Esophagus muscularis mucosa (tissue), 4 donors: ENCODE measurements at regions not wholly inside any gene's neighbourhood (a gene's known extent, or its start where the extent isn't known, plus 50 kb on each side); places are given as distances from the start of the nearest gene placed in this dataset.

Experiments used
- DNase-seq: peaks from one replicate; pipeline ENCODE4 v3.0.0-alpha.2; 2017; ENCODE audit errors: extremely low spot score
- H3K27ac ChIP-seq, 4 donors: fragments of 200-600 bp; sonication (generic); replicated peaks in 1 of 4; 1 replicate in 3 of 4; 2 replicates in 1 of 4; pipeline ENCODE4 v1.5.1; 2016 to 2019; ENCODE audit warnings: mild to moderate bottlenecking in 1 of 4
- H3K27me3 ChIP-seq, 4 donors: fragments of 200-600 bp; sonication (generic); one replicate each; pipeline versions ENCODE4 v1.5.1 to v1.6.0; 2016 to 2019
- H3K36me3 ChIP-seq, 4 donors: fragments of 200-600 bp; sonication (generic); one replicate each; pipeline ENCODE4 v1.5.1; 2016 to 2019
- H3K4me1 ChIP-seq, 4 donors: fragments of 200-600 bp; sonication (generic); one replicate each; pipeline ENCODE4 v1.5.1; 2016 to 2019
- H3K4me3 ChIP-seq, 4 donors: fragments of 200-600 bp; sonication (generic); 1 replicate in 2 of 4; 2 replicates in 2 of 4; pipeline ENCODE4 v1.5.1; 2016 to 2019; ENCODE audit warnings: mild to moderate bottlenecking in 4 of 4, moderate library complexity in 1 of 4
- H3K9me3 ChIP-seq, 4 donors: fragments of 200-600 bp; sonication (generic); 1 replicate in 3 of 4; 2 replicates in 1 of 4; pipeline ENCODE4 v1.5.1; 2016 to 2019
- CTCF ChIP-seq, 3 experiments: fragments of 200-600 bp in 2 of 3; fragments of 450-650 bp in 1 of 3; sonication (generic) in 2 of 3; IDR thresholded peaks; one replicate each; pipeline ENCODE4 v1.5.1; 2017 to 2019; ENCODE audit warnings: antibody characterized with exemption in 3 of 3, mild to moderate bottlenecking in 2 of 3, moderate library complexity in 1 of 3
- EP300 ChIP-seq: sonication (generic); formaldehyde crosslinking; IDR thresholded peaks from one replicate; pipeline ENCODE4 v1.6.1; 2017; ENCODE audit warnings: antibody characterized with exemption
- POLR2A ChIP-seq: fragments of 450-650 bp; IDR thresholded peaks from one replicate; pipeline ENCODE4 v1.6.1; 2017; ENCODE audit warnings: antibody characterized with exemption, moderate library complexity, mild to moderate bottlenecking, low read depth
- POLR2AphosphoS5 ChIP-seq, 2 donors: sonication (generic); formaldehyde crosslinking; IDR thresholded peaks; one replicate each; pipeline ENCODE4 v1.6.1; 2017; ENCODE audit warnings: antibody characterized with exemption in 2 of 2
- WGBS: methylation state at CpG from one replicate; pipeline ENCODE4 v1.1.5; 2018; 5-methylcytosine and 5-hydroxymethylcytosine counted together
- intact Hi-C: fragments of 100-400 bp; cut with DNase I; formaldehyde crosslinking; loops from one replicate; pipeline ENCODE4 v1.15.1; 2023

- no peak overlapping the region for H3K27ac ChIP-seq
- H3K4me1 ChIP-seq, result no peaks in the 10 kb centered on the region
- H3K27me3 ChIP-seq, result no peaks in the 10 kb centered on the region
- DNase-seq, result no peak
- H3K9me3 ChIP-seq, result no peaks in the 10 kb centered on the region
- TF ChIP-seq POLR2A, result no peak
- TF ChIP-seq POLR2AphosphoS5 (IDR thresholded peaks at IDR 0.05), result no peak
- no peak for TF ChIP-seq EP300
- 64% methylated on average over 8 of the region's 8 CpGs for WGBS
- intact Hi-C loops, result no loop called here
- H3K36me3 ChIP-seq, result no peaks in the 10 kb centered on the region
- H3K4me3 ChIP-seq, result no peak overlapping the region
Observed at GRCh38 chr16:7137560-7138330, 194.9 kb upstream of the RBFOX1 start.

- Histone ChIP-seq H3K27me3 (no peaks in the 10 kb centered on the region), H3K4me3 (no peak overlapping the region), H3K9me3 (peaks cover 0 to 4% (median 0%) of the 10 kb centered on the region in 4 donors), H3K4me1 (no peaks in the 10 kb centered on the region), H3K27ac (no peak overlapping the region), H3K36me3 (no peaks in the 10 kb centered on the region)
- no peak for TF ChIP-seq EP300
- TF ChIP-seq CTCF (IDR thresholded peaks at IDR 0.05), result no peak
- no peak for TF ChIP-seq POLR2A
- intact Hi-C loops, result no loop called here
- 94% methylated on average over 2 of the region's 2 CpGs for WGBS
- DNase-seq, result no peak
Observed at GRCh38 chr16:7132465-7132864, 200.2 kb upstream of the RBFOX1 start.

- H3K9me3 ChIP-seq, result peaks cover 0 to 4% (median 0%) of the 10 kb centered on the region in 4 donors
- no peaks in the 10 kb centered on the region for H3K4me1 ChIP-seq
- DNase-seq, result no peak
- no peak overlapping the region for H3K27ac ChIP-seq
- no peak for TF ChIP-seq CTCF (IDR thresholded peaks at IDR 0.05)
- TF ChIP-seq EP300, result no peak
- TF ChIP-seq POLR2A, result no peak
- no peaks in the 10 kb centered on the region for H3K27me3 ChIP-seq
- H3K36me3 ChIP-seq, result no peaks in the 10 kb centered on the region
- no peak overlapping the region for H3K4me3 ChIP-seq
- WGBS, result 50% methylated on average over 5 of the region's 5 CpGs
- intact Hi-C loops, result no loop called here
Observed at GRCh38 chr16:7124701-7125100, 207.9 kb upstream of the RBFOX1 start.

GRCh38 chr16:7124242-7124641 is 208.4 kb upstream of the RBFOX1 start:
- Histone ChIP-seq H3K27me3 (no peaks in the 10 kb centered on the region), H3K27ac (no peak overlapping the region), H3K9me3 (peaks cover 0 to 4% (median 0%) of the 10 kb centered on the region in 4 donors), H3K36me3 (no peaks in the 10 kb centered on the region), H3K4me3 (no peak overlapping the region), H3K4me1 (no peaks in the 10 kb centered on the region)
- intact Hi-C loops, result no loop called here
- WGBS, result 78% methylated on average over 2 of the region's 2 CpGs
- TF ChIP-seq CTCF (IDR thresholded peaks at IDR 0.05) (no peak), EP300 (no peak), POLR2A (no peak), POLR2AphosphoS5 (IDR thresholded peaks at IDR 0.05) (no peak)
- no peak for DNase-seq

GRCh38 chr16:7116734-7117133 is 215.9 kb upstream of the RBFOX1 start:
- Histone ChIP-seq H3K27me3 (peaks cover 0 to 7% (median 0%) of the 10 kb centered on the region in 4 donors), H3K27ac (no peak overlapping the region), H3K9me3 (no peaks in the 10 kb centered on the region), H3K4me1 (no peaks in the 10 kb centered on the region), H3K4me3 (no peak overlapping the region), H3K36me3 (no peaks in the 10 kb centered on the region)
- DNase-seq, result no peak
- intact Hi-C loops, result no loop called here
- 47% methylated on average over 3 of the region's 3 CpGs for WGBS
- TF ChIP-seq EP300, result no peak
- TF ChIP-seq CTCF (IDR thresholded peaks at IDR 0.05), result no peak
- TF ChIP-seq POLR2AphosphoS5 (IDR thresholded peaks at IDR 0.05), result no peak
- no peak for TF ChIP-seq POLR2A
